Adrenal gland (tissue), 9 donors: ENCODE measurements at regions not wholly inside any gene's neighbourhood (a gene's known extent, or its start where the extent isn't known, plus 50 kb on each side); places are given as distances from the start of the nearest gene placed in this dataset.

Experiments used
- DNase-seq, 7 donors: peaks; one replicate each; pipeline ENCODE4 v3.0.0-alpha.2; 2019 to 2020
- H3K27ac ChIP-seq, 5 donors: fragments of 200-600 bp; sonication (generic) in 4 of 5; 1 replicate in 3 of 5; 2 replicates in 2 of 5; pipeline versions ENCODE4 v1.5.1 to v1.8.0; 2016 to 2020; ENCODE audit warnings: mild to moderate bottlenecking in 1 of 5
- H3K27me3 ChIP-seq: fragments of 200-600 bp; 2 replicates; pipeline ENCODE4 v1.8.0; 2021
- H3K36me3 ChIP-seq, 2 donors: fragments of 200-600 bp; replicated peaks in 1 of 2; 1 replicate in 1 of 2; 2 replicates in 1 of 2; pipeline versions ENCODE4 v1.5.1 to v1.8.0; 2018 to 2022
- H3K4me1 ChIP-seq, 2 donors: fragments of 200-600 bp; replicated peaks in 1 of 2; 1 replicate in 1 of 2; 2 replicates in 1 of 2; pipeline versions ENCODE4 v1.5.1 to v1.8.0; 2018 to 2021
- H3K4me3 ChIP-seq, 4 donors: fragments of 200-600 bp; sonication (generic) in 3 of 4; one replicate each; pipeline ENCODE4 v1.5.1; 2016 to 2018
- H3K9me3 ChIP-seq, 3 donors: fragments of 200-600 bp; sonication (generic) in 1 of 3; replicated peaks in 1 of 3; 1 replicate in 2 of 3; 2 replicates in 1 of 3; pipeline versions ENCODE4 v1.5.1 to v1.8.0; 2016 to 2021
- POLR2A ChIP-seq, 2 donors: fragments of 450-650 bp; IDR thresholded peaks; one replicate each; pipeline ENCODE4 v1.6.1; 2017; ENCODE audit warnings: antibody characterized with exemption in 2 of 2, mild to moderate bottlenecking in 2 of 2, moderate library complexity in 1 of 2
- WGBS, 4 donors: extraction: QIAGEN DNeasy Blood & Tissue Kit in 2 of 4; methylation state at CpG; one replicate each; pipeline versions ENCODE4 v1.1.5 to v1.1.7; 2013 to 2017; 5-methylcytosine and 5-hydroxymethylcytosine counted together
- intact Hi-C, 2 donors: fragments of 100-400 bp; cut with DNase I; formaldehyde crosslinking; loops; one replicate each; pipeline versions ENCODE4 v1.14.1 to v1.15.0; 2022 to 2023
- TF ChIP-seq, protein P1 (sequence below), 6 experiments: fragments of 450-650 bp in 4 of 6; fragments of 200-600 bp in 2 of 6; sonication (generic) in 1 of 6; IDR thresholded peaks; 1 replicate in 5 of 6; 2 replicates in 1 of 6; pipeline versions ENCODE4 v1.5.1 to v1.8.0; 2016 to 2021; ENCODE audit warnings: antibody characterized with exemption in 6 of 6, mild to moderate bottlenecking in 2 of 6, moderate library complexity in 1 of 6
- donor health status: healthy with polysubstance abuse.
- donor health status: Bipolar disorder and iron deficiency.
- donor health status: DM: yes; HTN: yes; CAD: no.
- donor health status: DM: no; HTN: no; CAD: no.
- donor health status: DM: no; HTN: no; CAD: no.

DNA sequence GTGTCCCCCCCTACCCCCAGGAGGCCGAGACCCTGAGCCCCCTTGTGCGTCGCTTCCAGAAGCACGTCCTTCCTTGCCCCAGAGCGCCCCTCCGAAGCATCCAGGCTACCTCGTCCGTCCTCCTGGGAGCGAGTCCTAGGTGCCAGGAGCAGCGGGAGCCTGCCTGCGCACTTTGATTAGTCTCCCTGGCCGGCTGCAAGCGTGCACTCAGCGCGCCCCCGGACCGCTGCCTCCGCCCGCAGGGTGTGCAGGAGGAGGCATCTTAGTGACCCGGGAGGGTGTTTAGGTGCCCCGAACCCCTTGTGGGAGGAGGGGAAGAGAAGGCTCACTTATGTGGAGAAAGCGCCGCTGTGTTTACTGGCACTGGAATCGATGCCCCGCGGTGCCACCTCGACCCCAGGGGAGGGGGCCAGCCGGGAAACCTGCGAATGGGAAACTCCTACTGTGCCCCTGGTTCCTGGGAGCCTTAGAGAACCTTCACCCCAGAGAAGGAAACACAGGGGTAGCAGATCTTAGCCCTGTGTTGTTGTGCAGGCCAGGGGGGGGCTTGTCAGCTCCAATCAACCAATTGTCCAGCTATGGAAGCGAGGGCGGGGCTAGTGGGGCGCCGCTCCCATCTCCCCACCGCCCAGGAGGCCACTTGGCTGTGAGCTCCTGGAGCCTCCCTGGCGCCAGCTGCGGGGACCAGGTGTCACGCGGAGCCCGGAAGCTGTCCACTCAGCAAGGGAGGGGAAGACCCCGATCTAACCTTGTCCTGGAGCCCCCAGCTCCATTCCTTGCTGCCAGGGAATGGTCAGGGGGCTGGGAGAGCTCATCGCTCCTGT lies 922.8 kb upstream of the EEF2KMT start:
- DNase-seq: no peak
- Histone ChIP-seq H3K36me3 (no peaks in the 10 kb centered on the region), H3K9me3 (no peaks in the 10 kb centered on the region), H3K27me3 (peaks cover 18% of the 10 kb centered on the region), H3K4me1 (no peaks in the 10 kb centered on the region), H3K4me3 (no peak overlapping the region), H3K27ac (no peak overlapping the region)
- WGBS, 4 donors: 7 to 24% (median 10%) methylated on average over 10 to 41 of the region's 41 CpGs
- intact Hi-C loops: no loop called here
- TF ChIP-seq, protein P1, sequence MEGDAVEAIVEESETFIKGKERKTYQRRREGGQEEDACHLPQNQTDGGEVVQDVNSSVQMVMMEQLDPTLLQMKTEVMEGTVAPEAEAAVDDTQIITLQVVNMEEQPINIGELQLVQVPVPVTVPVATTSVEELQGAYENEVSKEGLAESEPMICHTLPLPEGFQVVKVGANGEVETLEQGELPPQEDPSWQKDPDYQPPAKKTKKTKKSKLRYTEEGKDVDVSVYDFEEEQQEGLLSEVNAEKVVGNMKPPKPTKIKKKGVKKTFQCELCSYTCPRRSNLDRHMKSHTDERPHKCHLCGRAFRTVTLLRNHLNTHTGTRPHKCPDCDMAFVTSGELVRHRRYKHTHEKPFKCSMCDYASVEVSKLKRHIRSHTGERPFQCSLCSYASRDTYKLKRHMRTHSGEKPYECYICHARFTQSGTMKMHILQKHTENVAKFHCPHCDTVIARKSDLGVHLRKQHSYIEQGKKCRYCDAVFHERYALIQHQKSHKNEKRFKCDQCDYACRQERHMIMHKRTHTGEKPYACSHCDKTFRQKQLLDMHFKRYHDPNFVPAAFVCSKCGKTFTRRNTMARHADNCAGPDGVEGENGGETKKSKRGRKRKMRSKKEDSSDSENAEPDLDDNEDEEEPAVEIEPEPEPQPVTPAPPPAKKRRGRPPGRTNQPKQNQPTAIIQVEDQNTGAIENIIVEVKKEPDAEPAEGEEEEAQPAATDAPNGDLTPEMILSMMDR (IDR thresholded peaks at IDR 0.05): no peak
- no peak for TF ChIP-seq POLR2A (IDR thresholded peaks at IDR 0.05)

DNA sequence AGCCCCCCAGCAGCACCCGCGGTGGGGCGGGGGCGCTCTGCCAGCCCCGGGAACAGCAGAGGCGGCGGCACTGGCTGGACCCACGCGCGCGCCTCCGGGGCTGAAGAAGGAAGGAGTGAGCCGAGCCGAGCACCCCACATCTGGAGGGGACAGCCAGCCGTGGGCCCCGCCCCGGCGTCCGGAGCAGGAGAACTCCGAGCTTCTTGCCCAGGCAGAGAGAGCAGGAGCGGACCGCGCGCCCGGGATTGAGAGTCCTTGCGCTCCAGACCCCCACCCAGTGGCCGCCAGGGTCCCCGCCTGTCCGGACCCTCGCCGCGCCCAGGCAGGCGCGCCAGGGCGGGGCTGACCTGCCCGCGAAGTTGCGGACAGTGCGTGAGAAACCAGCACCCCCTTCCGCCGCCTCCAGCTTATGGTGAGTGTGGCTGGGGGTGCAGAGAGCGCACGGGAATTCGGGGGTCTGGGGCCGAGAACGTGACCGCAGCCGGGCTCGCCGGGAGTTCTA lies 921.9 kb upstream of the EEF2KMT start:
- intact Hi-C loops: no loop called here
- WGBS, 4 donors: 0 to 2% (median 2%) methylated on average over 11 to 50 of the region's 50 CpGs
- no peaks in the 10 kb centered on the region for H3K36me3 ChIP-seq

DNA sequence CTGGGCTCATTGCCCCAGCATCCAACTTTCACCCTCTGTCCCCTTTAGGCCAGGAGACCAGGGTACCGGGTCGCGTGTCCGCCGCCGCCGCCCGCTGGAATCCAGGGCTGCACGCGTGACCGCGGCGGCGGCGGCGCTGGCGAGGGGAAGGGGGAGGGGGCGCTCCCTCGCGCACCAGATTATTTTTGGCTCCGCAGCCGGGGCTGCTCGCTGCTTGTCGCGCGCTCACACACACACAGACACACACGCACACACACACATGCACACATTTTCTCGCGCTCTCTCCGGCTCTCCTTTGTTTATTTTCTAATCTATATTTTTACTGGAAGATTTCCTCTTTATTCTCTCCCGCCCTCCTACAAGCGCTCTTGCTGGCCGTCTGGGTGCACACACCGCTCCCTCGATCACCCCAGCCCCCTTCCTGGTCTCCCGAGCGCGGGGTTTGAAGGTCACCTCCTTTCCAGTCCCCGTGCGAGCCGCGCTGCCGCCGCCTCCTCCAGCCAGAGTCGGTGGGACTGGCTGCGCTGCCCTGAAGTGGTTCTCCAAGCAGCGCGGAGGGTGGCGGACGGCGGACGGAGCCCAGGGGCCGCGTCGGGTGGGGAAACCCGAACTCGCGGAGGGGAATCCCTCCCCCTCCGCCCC lies 921.4 kb upstream of the EEF2KMT start:
- intact Hi-C loops: no loop called here
- Histone ChIP-seq H3K4me1 (no peaks in the 10 kb centered on the region), H3K27me3 (peaks cover 18% of the 10 kb centered on the region), H3K36me3 (no peaks in the 10 kb centered on the region), H3K27ac (peak overlapping the region in 1 of 5 donors; percentile 8), H3K9me3 (no peaks in the 10 kb centered on the region), H3K4me3 (no peak overlapping the region)
- TF ChIP-seq, protein P1 (IDR thresholded peaks at IDR 0.05): no peak
- TF ChIP-seq POLR2A (IDR thresholded peaks at IDR 0.05): no peak
- WGBS, 4 donors: 0 to 5% (median 1%) methylated on average over 29 to 59 of the region's 59 CpGs
- no peak for DNase-seq

More for the DNA sequence above, 921.9 kb upstream of the EEF2KMT start:
- DNase-seq: no peak
- Histone ChIP-seq H3K27me3 (peaks cover 18% of the 10 kb centered on the region), H3K4me3 (no peak overlapping the region), H3K9me3 (no peaks in the 10 kb centered on the region), H3K4me1 (no peaks in the 10 kb centered on the region), H3K27ac (peak overlapping the region in 1 of 5 donors; percentile 8)
- TF ChIP-seq POLR2A (IDR thresholded peaks at IDR 0.05): no peak
- TF ChIP-seq, protein P1 (IDR thresholded peaks at IDR 0.05): no peak

DNA sequence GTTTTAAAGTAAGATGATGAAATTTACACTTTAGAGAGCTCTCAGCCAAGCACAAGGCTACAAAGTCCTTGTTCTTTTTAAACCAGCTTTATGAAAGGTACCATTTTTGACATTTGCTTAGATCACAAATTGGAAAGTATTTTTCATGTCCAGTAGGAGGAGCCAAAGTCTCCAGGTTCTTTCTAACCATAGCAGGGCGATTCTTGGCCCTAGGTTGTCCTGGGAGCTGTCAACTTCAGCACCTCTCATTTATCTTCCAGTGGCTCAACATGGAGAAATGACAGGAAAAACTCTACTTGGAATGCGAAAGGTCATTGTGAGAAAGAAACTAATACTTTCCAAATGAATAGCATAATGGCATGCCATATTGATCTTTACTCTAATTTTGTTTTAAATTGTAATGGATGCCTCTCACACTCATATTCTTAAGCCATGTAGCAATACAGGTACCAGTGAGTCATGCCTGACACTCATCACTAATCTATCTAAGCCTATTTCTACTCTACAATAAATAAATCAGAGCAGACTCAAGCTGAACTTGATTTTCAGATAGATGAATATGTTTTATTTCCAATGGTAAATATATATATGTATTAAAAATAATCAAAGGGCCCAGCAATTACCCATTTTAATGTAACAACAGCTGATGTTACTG lies 919.1 kb upstream of the EEF2KMT start:
- WGBS, 4 donors: 12 to 28% (median 19%) methylated on average over 2 of the region's 2 CpGs
- Histone ChIP-seq H3K36me3 (no peaks in the 10 kb centered on the region), H3K27ac (no peak overlapping the region), H3K9me3 (no peaks in the 10 kb centered on the region), H3K4me1 (no peaks in the 10 kb centered on the region), H3K27me3 (peaks cover 18% of the 10 kb centered on the region), H3K4me3 (no peak overlapping the region)
- intact Hi-C loops: no loop called here
- TF ChIP-seq POLR2A (IDR thresholded peaks at IDR 0.05): no peak
- TF ChIP-seq, protein P1 (IDR thresholded peaks at IDR 0.05): peak in 3 of 6 experiments; percentile 10 to 17 (median 11)
- DNase-seq: no peak
